Small intestine (tissue), 7 donors: ENCODE measurements at regions not wholly inside any gene's neighbourhood (a gene's known extent, or its start where the extent isn't known, plus 50 kb on each side); places are given as distances from the start of the nearest gene placed in this dataset.

ENCODE experiments used
- DNase-seq, 2 donors: peaks; one replicate each; pipeline versions ENCODE4 v3.0.0 to v3.0.0-alpha.2; 2013
- FAIRE-seq: peaks from 2 replicates; lab custom pipeline; 2012; peaks lifted over from hg19 to GRCh38; lab: Jason Lieb, UNC
- H3K27ac ChIP-seq, 3 donors: one replicate each; pipeline ENCODE4 v1.5.1; 2013; ENCODE audit warnings: low read length in 2 of 3, mild to moderate bottlenecking in 2 of 3, control low read depth in 1 of 3, inconsistent platforms in 1 of 3, low read depth in 1 of 3, moderate library complexity in 1 of 3
- H3K27me3 ChIP-seq, 3 donors: one replicate each; pipeline ENCODE4 v1.6.1; 2013; ENCODE audit warnings: low read length in 3 of 3, inconsistent platforms in 1 of 3; ENCODE audit not compliant: control insufficient read depth in 3 of 3, insufficient read depth in 3 of 3
- H3K36me3 ChIP-seq, 3 donors: one replicate each; pipeline ENCODE4 v1.6.1; 2013; ENCODE audit warnings: low read length in 3 of 3, inconsistent platforms in 1 of 3, low read depth in 1 of 3, mild to moderate bottlenecking in 1 of 3, moderate library complexity in 1 of 3; ENCODE audit not compliant: control insufficient read depth in 3 of 3, insufficient read depth in 2 of 3
- H3K4me1 ChIP-seq, 3 donors: one replicate each; pipeline ENCODE4 v1.6.1; 2013; ENCODE audit warnings: low read length in 2 of 3, inconsistent platforms in 1 of 3, low read depth in 1 of 3, mild to moderate bottlenecking in 1 of 3, moderate library complexity in 1 of 3; ENCODE audit not compliant: control insufficient read depth in 3 of 3, insufficient read depth in 2 of 3
- H3K4me3 ChIP-seq, 3 donors: one replicate each; pipeline ENCODE4 v1.5.1; 2013; ENCODE audit warnings: low read length in 3 of 3, control low read depth in 1 of 3, inconsistent platforms in 1 of 3, low read depth in 1 of 3, mild to moderate bottlenecking in 1 of 3, moderate library complexity in 1 of 3
- H3K9me3 ChIP-seq, 2 donors: one replicate each; pipeline ENCODE4 v1.6.1; 2013; ENCODE audit warnings: low read depth in 1 of 2, low read length in 1 of 2; ENCODE audit not compliant: control insufficient read depth in 2 of 2, insufficient read depth in 1 of 2
- WGBS, 3 donors: extraction: QIAGEN DNeasy Blood & Tissue Kit; methylation state at CpG; one replicate each; pipeline ENCODE4 v1.1.7; 2013; 5-methylcytosine and 5-hydroxymethylcytosine counted together
- donor health status: healthy with polysubstance abuse.
- donor health status: control.
- donor health status: control.
- donor health status: Bipolar disorder and iron deficiency.
- donor health status: healthy.

DNA sequence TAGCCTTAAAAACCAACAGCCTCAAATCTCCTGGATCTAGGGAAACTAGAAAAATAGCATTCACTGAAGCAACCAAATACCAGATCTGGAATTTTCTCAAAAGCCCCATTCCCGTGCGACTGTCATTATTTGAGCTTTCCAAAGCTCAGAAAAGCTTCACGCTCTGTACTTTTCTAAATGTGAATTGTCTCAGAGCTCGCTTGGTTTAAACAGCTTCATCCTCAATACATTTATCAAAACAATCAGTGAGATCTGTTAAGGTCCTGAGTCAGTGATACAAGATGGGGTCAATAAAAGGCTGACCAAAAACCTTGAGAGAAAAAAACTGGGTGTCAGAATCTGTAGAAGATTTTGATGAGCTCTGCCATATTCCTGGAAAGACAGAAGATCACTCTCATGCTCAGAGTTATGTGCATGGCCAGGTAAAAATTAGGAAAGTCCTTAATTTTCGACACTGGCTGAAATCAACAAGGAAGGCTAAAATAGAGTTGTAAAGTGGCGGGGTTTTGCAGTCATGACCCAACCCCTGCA lies 60.2 kb upstream of the VPREB1 start:
- 60 to 75% (median 71%) methylated on average over 6 of the region's 6 CpGs for WGBS, 3 donors
- no peak for DNase-seq
- Histone ChIP-seq H3K4me3 (no peak overlapping the region), H3K27ac (no peak overlapping the region), H3K4me1 (no peaks in the 10 kb centered on the region), H3K27me3 (peaks cover 0 to 11% (median 9%) of the 10 kb centered on the region in 3 donors), H3K36me3 (no peaks in the 10 kb centered on the region), H3K9me3 (no peaks in the 10 kb centered on the region)
- FAIRE-seq, result no peak

DNA sequence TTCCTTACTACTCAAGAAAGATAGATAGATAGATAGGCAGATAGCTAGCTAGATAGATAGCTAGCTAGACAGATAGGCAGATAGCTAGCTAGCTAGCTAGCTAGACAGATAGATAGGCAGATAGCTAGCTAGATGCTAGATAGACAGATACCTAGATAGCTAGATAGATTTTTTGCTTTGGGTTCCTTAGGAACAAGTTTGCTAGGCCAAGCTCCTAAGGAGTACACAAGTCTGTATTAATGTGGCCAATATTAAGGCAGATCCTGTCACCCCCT lies 61.7 kb upstream of the VPREB1 start:
- no peaks in the 10 kb centered on the region for H3K9me3 ChIP-seq
- H3K27ac ChIP-seq, result no peak overlapping the region
- H3K36me3 ChIP-seq, result no peaks in the 10 kb centered on the region
- no peak overlapping the region for H3K4me3 ChIP-seq
- peaks cover 0 to 11% (median 9%) of the 10 kb centered on the region in 3 donors for H3K27me3 ChIP-seq
- DNase-seq, result no peak
- H3K4me1 ChIP-seq, result no peaks in the 10 kb centered on the region
- FAIRE-seq, result no peak

DNA sequence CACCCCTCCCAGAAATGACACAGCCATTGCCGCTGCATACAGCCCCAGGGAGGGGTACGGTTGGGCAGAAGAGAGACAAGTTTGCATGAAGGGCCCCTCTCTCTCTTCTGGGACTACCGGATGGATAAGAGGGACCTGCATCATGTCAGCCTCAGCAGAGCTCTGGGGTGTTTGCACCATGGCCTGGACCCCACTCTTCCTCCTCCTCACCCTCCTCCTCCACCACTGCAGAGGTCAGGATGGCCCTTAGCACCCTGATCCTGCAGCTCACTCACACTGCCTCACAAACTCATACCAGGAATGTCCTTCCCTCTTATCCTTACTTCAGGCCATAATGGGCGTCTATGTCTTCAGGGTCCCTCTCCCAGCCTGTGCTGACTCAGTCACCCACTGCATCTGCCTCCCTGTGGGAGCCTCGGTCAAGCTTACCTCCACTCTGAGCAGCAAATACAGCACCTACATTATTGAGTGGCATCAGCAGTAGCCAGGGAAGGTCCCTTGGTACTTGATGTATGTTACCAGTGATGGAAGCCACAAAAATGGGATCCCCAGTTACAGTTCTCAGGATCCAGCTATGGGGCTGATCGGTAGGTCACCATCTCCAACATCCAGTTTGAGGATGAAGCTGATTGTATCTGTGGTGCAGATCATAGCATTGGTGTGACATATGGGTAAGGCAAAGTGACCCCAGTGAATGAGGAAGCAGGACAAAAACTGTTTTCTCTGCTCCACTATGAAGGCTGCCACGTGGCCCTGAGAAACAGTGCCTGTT lies 62.2 kb upstream of the VPREB1 start:
- WGBS, 3 donors, result 76 to 88% (median 85%) methylated on average over 7 of the region's 7 CpGs
- no peak for FAIRE-seq
- no peak for DNase-seq
- H3K36me3 ChIP-seq, result no peaks in the 10 kb centered on the region
- no peak overlapping the region for H3K4me3 ChIP-seq
- peaks cover 0 to 11% (median 9%) of the 10 kb centered on the region in 3 donors for H3K27me3 ChIP-seq
- H3K27ac ChIP-seq, result no peak overlapping the region
- no peaks in the 10 kb centered on the region for H3K4me1 ChIP-seq
- H3K9me3 ChIP-seq, result no peaks in the 10 kb centered on the region

DNA sequence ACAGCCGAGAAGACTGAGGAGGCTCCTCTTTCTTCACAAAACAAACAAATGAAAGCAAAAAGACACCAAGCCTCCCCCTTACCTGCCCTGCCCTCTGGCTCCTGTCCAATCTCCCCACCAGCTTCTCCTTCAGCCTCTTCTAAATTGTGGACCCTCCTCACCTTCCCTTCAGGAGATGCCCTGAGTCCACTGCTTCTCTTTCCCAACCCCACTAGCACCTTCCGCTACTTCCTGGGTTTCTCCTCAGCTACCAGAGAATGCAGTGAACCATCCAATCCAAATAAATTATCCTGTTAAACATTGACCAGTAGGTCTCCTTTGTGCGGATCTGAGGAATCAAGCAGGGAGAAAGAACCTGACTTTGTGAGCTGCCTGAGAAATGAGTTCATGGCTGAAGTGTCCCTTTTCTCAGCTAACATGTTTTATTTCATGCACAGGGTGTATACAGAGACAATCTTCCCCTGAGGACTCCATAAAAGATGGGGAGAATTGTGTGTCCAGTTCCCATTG lies 63.2 kb upstream of the VPREB1 start:
- DNase-seq (peak in 1 of 2 donors; percentile 14), FAIRE-seq (no peak)
- H3K27ac ChIP-seq, result no peak overlapping the region
- peaks cover 0 to 11% (median 9%) of the 10 kb centered on the region in 3 donors for H3K27me3 ChIP-seq
- H3K4me3 ChIP-seq, result no peak overlapping the region
- no peaks in the 10 kb centered on the region for H3K4me1 ChIP-seq
- WGBS, 3 donors, result 24 to 61% (median 41%) methylated on average over 3 of the region's 3 CpGs
- no peaks in the 10 kb centered on the region for H3K9me3 ChIP-seq
- no peaks in the 10 kb centered on the region for H3K36me3 ChIP-seq

DNA sequence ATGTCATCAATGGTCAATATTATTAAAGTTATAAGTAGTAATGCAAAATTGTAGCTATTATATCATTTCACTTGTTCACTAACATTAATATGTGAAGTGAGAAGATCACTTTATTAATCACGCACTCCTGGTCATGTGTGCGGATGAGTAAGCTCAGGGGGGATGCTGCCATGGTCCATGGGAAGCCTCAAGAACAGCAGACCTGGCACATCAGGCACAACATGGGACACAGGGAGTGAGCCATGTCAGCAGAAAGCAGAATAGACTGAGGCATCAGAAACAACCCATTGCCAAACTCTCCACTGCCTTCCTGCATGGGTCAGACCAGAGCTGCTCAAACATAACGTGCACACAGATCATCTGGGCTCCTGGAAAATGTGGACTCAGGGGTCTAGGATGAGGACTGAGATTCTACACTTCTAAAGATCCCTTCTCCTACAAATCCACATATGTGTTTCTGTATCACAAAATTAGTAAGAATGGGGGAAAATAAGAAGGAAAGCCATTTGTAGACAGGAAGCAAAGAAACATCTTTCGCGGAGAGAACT lies 63.8 kb upstream of the VPREB1 start:
- H3K9me3 ChIP-seq, result no peaks in the 10 kb centered on the region
- H3K36me3 ChIP-seq, result no peaks in the 10 kb centered on the region
- H3K27ac ChIP-seq, result no peak overlapping the region
- no peak for DNase-seq
- no peak for FAIRE-seq
- no peak overlapping the region for H3K4me3 ChIP-seq
- WGBS, 3 donors, result 74 to 79% (median 76%) methylated on average over 5 of the region's 5 CpGs
- peaks cover 0 to 8% (median 4%) of the 10 kb centered on the region in 3 donors for H3K27me3 ChIP-seq
- no peaks in the 10 kb centered on the region for H3K4me1 ChIP-seq

DNA sequence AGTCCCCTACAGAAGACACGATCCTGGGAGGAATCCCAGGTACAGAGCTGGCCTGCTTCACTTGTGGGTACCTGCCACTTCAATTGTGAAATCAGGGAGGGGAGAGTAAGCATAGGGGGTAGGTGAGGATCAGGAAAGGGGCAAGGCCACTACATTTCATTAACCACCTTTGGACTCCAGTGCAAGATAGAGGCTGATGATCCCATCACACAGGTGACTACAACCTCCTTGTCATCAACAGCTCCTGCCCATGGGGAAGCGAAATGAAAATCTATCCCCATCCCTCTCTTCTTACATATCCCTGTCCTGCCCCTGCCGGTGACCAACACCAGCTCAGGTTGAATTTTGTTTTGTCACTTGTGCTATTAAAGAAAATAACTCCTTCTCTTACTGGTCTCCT lies 64.7 kb upstream of the VPREB1 start:
- DNase-seq (no peak), FAIRE-seq (no peak)
- Histone ChIP-seq H3K27ac (no peak overlapping the region), H3K36me3 (no peaks in the 10 kb centered on the region), H3K4me3 (no peak overlapping the region), H3K4me1 (no peaks in the 10 kb centered on the region), H3K27me3 (peaks cover 0 to 8% (median 3%) of the 10 kb centered on the region in 3 donors), H3K9me3 (no peaks in the 10 kb centered on the region)
- 70 to 83% (median 83%) methylated on average over 3 of the region's 3 CpGs for WGBS, 3 donors

DNA sequence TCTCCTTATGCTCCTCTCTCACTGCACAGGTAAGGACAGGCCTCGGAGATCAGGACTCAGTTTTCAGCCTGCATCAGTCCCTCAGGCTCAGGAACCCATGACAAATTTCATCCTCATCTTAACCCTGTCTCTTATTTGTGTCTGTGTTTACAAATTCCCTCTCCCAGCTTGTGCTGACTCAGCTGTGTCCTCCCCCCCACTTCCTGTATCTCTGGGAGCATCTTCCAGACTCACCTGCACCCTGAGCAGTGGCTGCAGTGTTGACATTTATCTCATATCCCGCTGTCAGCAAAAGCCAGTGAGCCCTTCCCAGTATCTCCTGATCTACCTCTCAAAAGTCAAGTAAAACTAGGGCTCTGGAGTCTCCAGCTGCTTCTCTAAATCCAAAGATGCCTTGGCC lies 65.6 kb upstream of the VPREB1 start:
- WGBS, 3 donors, result 63 to 85% (median 70%) methylated on average over 2 of the region's 2 CpGs
- DNase-seq, result no peak
- no peak overlapping the region for H3K27ac ChIP-seq
- no peak for FAIRE-seq
- H3K4me1 ChIP-seq, result no peaks in the 10 kb centered on the region
- H3K36me3 ChIP-seq, result no peaks in the 10 kb centered on the region
- no peaks in the 10 kb centered on the region for H3K9me3 ChIP-seq
- peaks cover 0 to 6% (median 3%) of the 10 kb centered on the region in 3 donors for H3K27me3 ChIP-seq
- H3K4me3 ChIP-seq, result no peak overlapping the region

DNA sequence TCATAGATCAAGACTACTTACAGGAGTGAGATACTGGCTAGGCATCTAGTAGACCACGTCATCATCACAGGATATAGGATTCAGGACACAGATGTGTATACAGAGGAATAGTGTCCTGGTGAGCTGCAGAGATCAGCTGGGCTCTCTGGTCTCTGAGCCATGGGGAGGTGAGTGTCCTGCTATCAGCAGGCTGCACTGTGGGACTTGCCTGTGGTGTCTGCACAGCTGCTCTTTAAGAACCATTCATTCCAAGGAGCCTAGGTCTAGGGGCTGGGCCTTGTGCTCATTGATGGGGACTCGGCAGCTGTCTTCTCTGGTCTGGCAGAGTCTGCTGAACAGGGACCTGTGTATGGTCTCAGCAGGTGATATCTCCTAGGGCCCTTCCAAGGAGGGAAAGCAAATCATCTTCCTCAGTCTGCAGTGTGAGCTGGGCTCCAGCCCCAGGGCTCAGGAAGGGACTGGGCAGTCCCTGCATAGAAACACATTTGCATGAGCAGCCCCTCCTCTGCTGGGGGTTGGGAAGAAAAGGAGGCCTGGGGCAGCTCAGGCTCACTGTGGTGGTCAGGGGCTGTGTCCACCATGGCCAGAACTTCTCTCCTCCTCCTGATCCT lies 66.1 kb upstream of the VPREB1 start:
- FAIRE-seq (no peak), DNase-seq (no peak)
- Histone ChIP-seq H3K36me3 (no peaks in the 10 kb centered on the region), H3K4me3 (no peak overlapping the region), H3K9me3 (no peaks in the 10 kb centered on the region), H3K4me1 (no peaks in the 10 kb centered on the region), H3K27ac (no peak overlapping the region), H3K27me3 (peaks cover 0 to 3% (median 3%) of the 10 kb centered on the region in 3 donors)
- WGBS, 3 donors, result 63 to 70% (median 69%) methylated on average over 2 of the region's 2 CpGs
